ENCODE measurements at regions not wholly inside any gene's neighbourhood (a gene's known extent, or its start where the extent isn't known, plus 50 kb on each side); places are given as distances from the start of the nearest gene placed in this dataset.
"Not testable (repeated sequence)": the region's sequence is repeated elsewhere in the genome, so short reads cannot be mapped to it uniquely, and the experiment has no call there.

- no peak for TF ChIP-seq CTCF (IDR thresholded peaks at IDR 0.05; ENCODE audit: borderline replicate concordance, insufficient read depth, low read depth, low read length)
- no peak overlapping the region for H3K4me3 ChIP-seq (ENCODE audit: low read depth, low read length)
Measured at GRCh38 chr4:60482921-60483351, 717.2 kb upstream of the ADGRL3 start.

GRCh38 chr4:60485276-60485675 lies 714.9 kb upstream of the ADGRL3 start:
- TF ChIP-seq CTCF (IDR thresholded peaks at IDR 0.05; ENCODE audit: borderline replicate concordance, insufficient read depth, low read depth, low read length): no peak
- H3K4me3 ChIP-seq (ENCODE audit: low read depth, low read length): no peak overlapping the region

- not testable (repeated sequence) for H3K4me3 ChIP-seq (ENCODE audit: low read depth, low read length)
Measured at GRCh38 chr4:60487118-60487761, 712.9 kb upstream of the ADGRL3 start.

GRCh38 chr4:60500810-60501209 lies 699.3 kb upstream of the ADGRL3 start:
- TF ChIP-seq CTCF (IDR thresholded peaks at IDR 0.05; ENCODE audit: borderline replicate concordance, insufficient read depth, low read depth, low read length): no peak
- H3K4me3 ChIP-seq (ENCODE audit: low read depth, low read length): no peak overlapping the region

GRCh38 chr4:60502733-60503132 lies 697.4 kb upstream of the ADGRL3 start:
- H3K4me3 ChIP-seq (ENCODE audit: low read depth, low read length): no peak overlapping the region
- TF ChIP-seq CTCF (IDR thresholded peaks at IDR 0.05; ENCODE audit: borderline replicate concordance, insufficient read depth, low read depth, low read length): no peak

GRCh38 chr4:60506061-60506460 lies 694.1 kb upstream of the ADGRL3 start:
- H3K4me3 ChIP-seq (ENCODE audit: low read depth, low read length): no peak overlapping the region
- TF ChIP-seq CTCF (IDR thresholded peaks at IDR 0.05; ENCODE audit: borderline replicate concordance, insufficient read depth, low read depth, low read length): no peak

- H3K4me3 ChIP-seq (ENCODE audit: low read depth, low read length): no peak overlapping the region
- TF ChIP-seq CTCF (IDR thresholded peaks at IDR 0.05; ENCODE audit: borderline replicate concordance, insufficient read depth, low read depth, low read length): no peak
Measured at GRCh38 chr4:60522265-60522664, 677.9 kb upstream of the ADGRL3 start.
